ENCODE measurements at regions not wholly inside any gene's neighbourhood (a gene's known extent, or its start where the extent isn't known, plus 50 kb on each side); places are given as distances from the start of the nearest gene placed in this dataset.

GRCh38 chr18:52275817-52276216 is 64.2 kb upstream of the DCC start:
- TF ChIP-seq CTCF (conservative IDR thresholded peaks at IDR 0.05 in 1 of 2, IDR thresholded peaks at IDR 0.05 in 1 of 2; ENCODE audit: low read depth in 1 of 2, low read length in 2 of 2) (no peak), EZH2 (IDR thresholded peaks at IDR 0.05; ENCODE audit: low read length, missing control alignments) (no peak)

Data from fibroblast of lung (primary cell).